ENCODE measurements at regions not wholly inside any gene's neighbourhood (a gene's known extent, or its start where the extent isn't known, plus 50 kb on each side); places are given as distances from the start of the nearest gene placed in this dataset.

- Histone ChIP-seq H3K79me2 (ENCODE audit: control insufficient read depth, insufficient read depth, low read length) (no peaks in the 10 kb centered on the region), H3K4me3 (no peak overlapping the region), H2AFZ (ENCODE audit: control insufficient read depth, low read depth, low read length) (no peak overlapping the region), H3K27me3 (replicated peaks in 1 of 2; ENCODE audit: control insufficient read depth in 2 of 2, insufficient read depth in 2 of 2, low read length in 1 of 2) (no peaks in the 10 kb centered on the region), H3K9me3 (replicated peaks; ENCODE audit: control insufficient read depth, insufficient read depth, low read length) (peaks cover 4% of the 10 kb centered on the region; the same call in 2 of the 3 replicates), H3K4me2 (ENCODE audit: control insufficient read depth, insufficient read depth) (no peak overlapping the region), H3K36me3 (ENCODE audit: control insufficient read depth in 2 of 2, insufficient read depth in 2 of 2, low read length in 1 of 2) (no peaks in the 10 kb centered on the region), H3K9ac (ENCODE audit: control insufficient read depth, insufficient read depth, low read length) (no peak overlapping the region), H3K4me1 (ENCODE audit: control insufficient read depth, insufficient read depth, low read length) (no peaks in the 10 kb centered on the region), H4K20me1 (ENCODE audit: control insufficient read depth, insufficient read depth) (no peaks in the 10 kb centered on the region), H3K27ac (ENCODE audit: control insufficient read depth, insufficient read depth) (no peak overlapping the region)
- 23% methylated on average over 2 of the region's 2 CpGs for WGBS (ENCODE audit: insufficient coverage, insufficient replicate concordance, low lambda C conversion rate, missing lambda C conversion rate)
- ATAC-seq = no peak
- CTCF ChIA-PET = interaction anchor here (1.4 kb wide), 1 partner anchor 9 kb away, joined by 3 read pairs; no protein-coding TSS in a partner anchor
- BruUV-seq (replicated peaks) = no TSS peak
- TF ChIP-seq GABPA (IDR thresholded peaks at IDR 0.05; ENCODE audit: low read depth) (no peak), POLR2A (IDR thresholded peaks at IDR 0.05; ENCODE audit: low read depth, low read length) (no peak), MTA2 (IDR thresholded peaks at IDR 0.05; ENCODE audit: low read depth) (no peak), CHD2 (IDR thresholded peaks at IDR 0.05; ENCODE audit: borderline replicate concordance, low read depth, low read length) (no peak), CEBPB (IDR thresholded peaks at IDR 0.05; ENCODE audit: borderline replicate concordance in 1 of 2, low read depth in 2 of 2, low read length in 2 of 2) (no peak)
- TF ChIP-seq, protein P1, sequence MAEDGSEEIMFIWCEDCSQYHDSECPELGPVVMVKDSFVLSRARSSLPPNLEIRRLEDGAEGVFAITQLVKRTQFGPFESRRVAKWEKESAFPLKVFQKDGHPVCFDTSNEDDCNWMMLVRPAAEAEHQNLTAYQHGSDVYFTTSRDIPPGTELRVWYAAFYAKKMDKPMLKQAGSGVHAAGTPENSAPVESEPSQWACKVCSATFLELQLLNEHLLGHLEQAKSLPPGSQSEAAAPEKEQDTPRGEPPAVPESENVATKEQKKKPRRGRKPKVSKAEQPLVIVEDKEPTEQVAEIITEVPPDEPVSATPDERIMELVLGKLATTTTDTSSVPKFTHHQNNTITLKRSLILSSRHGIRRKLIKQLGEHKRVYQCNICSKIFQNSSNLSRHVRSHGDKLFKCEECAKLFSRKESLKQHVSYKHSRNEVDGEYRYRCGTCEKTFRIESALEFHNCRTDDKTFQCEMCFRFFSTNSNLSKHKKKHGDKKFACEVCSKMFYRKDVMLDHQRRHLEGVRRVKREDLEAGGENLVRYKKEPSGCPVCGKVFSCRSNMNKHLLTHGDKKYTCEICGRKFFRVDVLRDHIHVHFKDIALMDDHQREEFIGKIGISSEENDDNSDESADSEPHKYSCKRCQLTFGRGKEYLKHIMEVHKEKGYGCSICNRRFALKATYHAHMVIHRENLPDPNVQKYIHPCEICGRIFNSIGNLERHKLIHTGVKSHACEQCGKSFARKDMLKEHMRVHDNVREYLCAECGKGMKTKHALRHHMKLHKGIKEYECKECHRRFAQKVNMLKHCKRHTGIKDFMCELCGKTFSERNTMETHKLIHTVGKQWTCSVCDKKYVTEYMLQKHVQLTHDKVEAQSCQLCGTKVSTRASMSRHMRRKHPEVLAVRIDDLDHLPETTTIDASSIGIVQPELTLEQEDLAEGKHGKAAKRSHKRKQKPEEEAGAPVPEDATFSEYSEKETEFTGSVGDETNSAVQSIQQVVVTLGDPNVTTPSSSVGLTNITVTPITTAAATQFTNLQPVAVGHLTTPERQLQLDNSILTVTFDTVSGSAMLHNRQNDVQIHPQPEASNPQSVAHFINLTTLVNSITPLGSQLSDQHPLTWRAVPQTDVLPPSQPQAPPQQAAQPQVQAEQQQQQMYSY (CRISPR knock-in tag; IDR thresholded peaks at IDR 0.05) = no peak
- DNase-seq (ENCODE audit: low read depth, low spot score) = no peak
- POLR2A ChIA-PET = no interaction called here
- RAD21 ChIA-PET (ENCODE audit: unreplicated experiment) = no interaction called here
- in situ Hi-C loops (cut with MboI) (no loop called here), intact Hi-C loops (cut with micrococcal nuclease; ENCODE audit: unreplicated experiment) (no loop called here)
- SMC1A ChIA-PET (ENCODE audit: uncharacterized antibody, unreplicated experiment) = no interaction called here
- no peak for FAIRE-seq
Measured at GRCh38 chr9:4397917-4398316, 92.4 kb upstream of the SLC1A1 start.
